DOHH2 (cell line): ENCODE measurements at regions not wholly inside any gene's neighbourhood (a gene's known extent, or its start where the extent isn't known, plus 50 kb on each side); places are given as distances from the start of the nearest gene placed in this dataset.

ENCODE experiments used
- H3F3A ChIP-seq: fragments of 200-600 bp; sonication (generic), shearing (Covaris generic); 2 replicates; pipeline ENCODE4 v1.6.0; 2016; ENCODE audit warnings: antibody characterized with exemption, mild to moderate bottlenecking; ENCODE audit not compliant: control insufficient read depth, insufficient read depth
- H3K27ac ChIP-seq: fragments of 200-600 bp; sonication (generic); 2 replicates; pipeline ENCODE4 v1.5.1; 2014; ENCODE audit warnings: low read depth, mild to moderate bottlenecking, low read length, moderate library complexity
- H3K27me3 ChIP-seq: fragments of 200-600 bp; sonication (generic); 2 replicates; pipeline ENCODE4 v1.6.1; 2014; ENCODE audit warnings: mild to moderate bottlenecking, low read length, mixed read lengths; ENCODE audit not compliant: control insufficient read depth
- H3K36me3 ChIP-seq: fragments of 200-600 bp; sonication (generic); 2 replicates; pipeline ENCODE4 v1.6.1; 2014; ENCODE audit warnings: mild to moderate bottlenecking, low read length, moderate library complexity, mixed read lengths; ENCODE audit not compliant: control insufficient read depth
- H3K4me1 ChIP-seq: fragments of 200-600 bp; sonication (generic); 2 replicates; pipeline ENCODE4 v1.6.1; 2014; ENCODE audit warnings: mild to moderate bottlenecking, low read length, mixed read lengths; ENCODE audit not compliant: control insufficient read depth
- H3K4me2 ChIP-seq: fragments of 200-600 bp; sonication (generic); 2 replicates; pipeline ENCODE4 v1.6.0; 2014; ENCODE audit warnings: mild to moderate bottlenecking, low read length, moderate library complexity
- H3K4me3 ChIP-seq: fragments of 200-600 bp; sonication (generic); 2 replicates; pipeline ENCODE4 v1.5.1; 2014; ENCODE audit warnings: mild to moderate bottlenecking, low read length, mixed read lengths
- H3K79me2 ChIP-seq: fragments of 200-600 bp; sonication (generic); 2 replicates; pipeline ENCODE4 v1.6.1; 2014; ENCODE audit warnings: mild to moderate bottlenecking, low read length, mixed read lengths; ENCODE audit not compliant: control insufficient read depth
- H3K9me2 ChIP-seq: fragments of 200-600 bp; sonication (generic); replicated peaks from 2 replicates; pipeline ENCODE4 v1.6.1; 2014; ENCODE audit warnings: mild to moderate bottlenecking, low read length, mixed read lengths; ENCODE audit not compliant: control insufficient read depth
- H3K9me3 ChIP-seq: fragments of 200-600 bp; sonication (generic); 2 replicates; pipeline ENCODE4 v1.6.1; 2014; ENCODE audit warnings: antibody characterized with exemption, low read length, mixed read lengths; ENCODE audit not compliant: control insufficient read depth, insufficient read depth
- H4K20me1 ChIP-seq: fragments of 200-600 bp; sonication (generic); 2 replicates; pipeline ENCODE4 v1.6.0; 2014; ENCODE audit warnings: low read depth, mild to moderate bottlenecking, antibody characterized with exemption, low read length, moderate library complexity; ENCODE audit not compliant: control insufficient read depth, insufficient read depth
- EZH2phosphoT487 ChIP-seq: fragments of 200-600 bp; sonication (generic); IDR thresholded peaks from 2 replicates; pipeline ENCODE4 v1.6.1; 2017; ENCODE audit warnings: borderline replicate concordance, mild to moderate bottlenecking, antibody characterized with exemption, low read length, moderate library complexity, mixed read lengths
- TF ChIP-seq, protein P1 (sequence below): fragments of 200-600 bp; sonication (generic); IDR thresholded peaks from one replicate; pipeline ENCODE4 v1.5.1; 2014; ENCODE audit warnings: antibody characterized with exemption, mild to moderate bottlenecking, low read depth, low read length; ENCODE audit not compliant: poor library complexity, severe bottlenecking

DNA sequence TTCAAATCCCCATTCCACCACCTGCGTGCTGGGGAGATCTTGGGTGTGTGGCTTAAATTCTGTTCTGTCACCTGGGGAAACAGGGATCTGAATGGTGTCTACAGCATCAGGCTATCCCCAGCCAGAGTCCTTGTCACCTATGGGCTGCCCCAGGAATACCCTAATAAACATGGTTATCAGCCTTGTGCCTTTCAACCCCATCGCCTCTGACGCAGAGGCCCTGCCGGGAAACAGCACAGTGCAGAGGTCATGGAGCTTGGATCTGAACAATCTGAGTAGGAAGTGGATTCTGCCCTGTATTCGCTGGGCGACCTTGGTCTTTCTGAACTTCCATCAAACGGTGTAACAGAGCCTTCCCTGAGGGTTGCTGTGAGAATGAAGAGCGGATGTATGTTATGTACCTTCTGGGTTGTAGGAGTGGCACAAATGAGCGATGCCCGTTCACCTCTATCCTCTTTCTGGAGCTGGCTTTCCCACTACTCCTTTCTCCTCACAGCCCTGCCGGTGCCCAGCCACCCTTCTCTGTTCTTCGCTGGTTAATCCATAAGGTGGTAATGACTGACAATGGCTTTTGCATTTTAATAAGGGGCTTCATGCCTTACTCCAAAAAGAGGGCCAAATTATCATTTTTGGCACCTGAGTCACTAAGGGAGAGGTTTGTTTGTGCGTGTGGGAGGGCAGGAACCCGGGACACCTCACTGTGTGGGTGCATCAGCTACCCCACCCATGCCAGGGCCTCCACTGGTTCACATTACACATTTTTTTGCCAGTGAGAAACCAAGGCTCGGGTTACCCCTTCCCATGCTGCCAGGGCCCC, 256.5 kb downstream of the MYCN start:
- Histone ChIP-seq H3K4me1 (no peaks in the 10 kb centered on the region), H3F3A (no peaks in the 10 kb centered on the region), H3K36me3 (no peaks in the 10 kb centered on the region), H4K20me1 (no peaks in the 10 kb centered on the region), H3K9me3 (no peaks in the 10 kb centered on the region), H3K27me3 (no peaks in the 10 kb centered on the region), H3K4me2 (no peak overlapping the region), H3K79me2 (no peaks in the 10 kb centered on the region), H3K27ac (no peak overlapping the region), H3K4me3 (no peak overlapping the region), H3K9me2 (no peaks in the 10 kb centered on the region)
- TF ChIP-seq, protein P1, sequence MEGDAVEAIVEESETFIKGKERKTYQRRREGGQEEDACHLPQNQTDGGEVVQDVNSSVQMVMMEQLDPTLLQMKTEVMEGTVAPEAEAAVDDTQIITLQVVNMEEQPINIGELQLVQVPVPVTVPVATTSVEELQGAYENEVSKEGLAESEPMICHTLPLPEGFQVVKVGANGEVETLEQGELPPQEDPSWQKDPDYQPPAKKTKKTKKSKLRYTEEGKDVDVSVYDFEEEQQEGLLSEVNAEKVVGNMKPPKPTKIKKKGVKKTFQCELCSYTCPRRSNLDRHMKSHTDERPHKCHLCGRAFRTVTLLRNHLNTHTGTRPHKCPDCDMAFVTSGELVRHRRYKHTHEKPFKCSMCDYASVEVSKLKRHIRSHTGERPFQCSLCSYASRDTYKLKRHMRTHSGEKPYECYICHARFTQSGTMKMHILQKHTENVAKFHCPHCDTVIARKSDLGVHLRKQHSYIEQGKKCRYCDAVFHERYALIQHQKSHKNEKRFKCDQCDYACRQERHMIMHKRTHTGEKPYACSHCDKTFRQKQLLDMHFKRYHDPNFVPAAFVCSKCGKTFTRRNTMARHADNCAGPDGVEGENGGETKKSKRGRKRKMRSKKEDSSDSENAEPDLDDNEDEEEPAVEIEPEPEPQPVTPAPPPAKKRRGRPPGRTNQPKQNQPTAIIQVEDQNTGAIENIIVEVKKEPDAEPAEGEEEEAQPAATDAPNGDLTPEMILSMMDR: no peak
- no peak for TF ChIP-seq EZH2phosphoT487

DNA sequence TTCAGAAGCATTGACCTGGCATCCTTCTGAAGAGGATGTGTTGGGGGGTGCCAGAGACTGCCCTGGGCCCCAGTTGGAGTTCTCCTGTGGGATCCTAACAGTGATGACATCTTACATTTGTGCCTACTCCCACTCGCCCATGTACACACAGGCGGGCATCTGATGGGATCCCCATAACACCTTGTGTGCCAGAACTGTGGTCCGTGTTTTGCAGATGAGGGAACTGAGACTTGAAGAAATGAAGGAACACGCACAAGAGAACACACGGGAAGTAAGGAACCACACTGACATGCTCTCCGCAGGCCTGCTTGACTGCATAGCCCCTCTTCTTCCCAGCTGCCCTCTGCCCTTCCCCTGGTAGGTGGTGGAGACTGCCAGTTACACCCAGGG, 255.3 kb downstream of the MYCN start:
- no peak overlapping the region for H3K4me2 ChIP-seq
- no peaks in the 10 kb centered on the region for H4K20me1 ChIP-seq
- H3F3A ChIP-seq: no peaks in the 10 kb centered on the region
- no peaks in the 10 kb centered on the region for H3K9me2 ChIP-seq
- no peak overlapping the region for H3K4me3 ChIP-seq
- no peaks in the 10 kb centered on the region for H3K27me3 ChIP-seq
- H3K36me3 ChIP-seq: no peaks in the 10 kb centered on the region
- H3K4me1 ChIP-seq: no peaks in the 10 kb centered on the region
- no peak overlapping the region for H3K27ac ChIP-seq
- no peaks in the 10 kb centered on the region for H3K9me3 ChIP-seq
- no peaks in the 10 kb centered on the region for H3K79me2 ChIP-seq
- TF ChIP-seq EZH2phosphoT487: no peak
- TF ChIP-seq, protein P1: no peak

DNA sequence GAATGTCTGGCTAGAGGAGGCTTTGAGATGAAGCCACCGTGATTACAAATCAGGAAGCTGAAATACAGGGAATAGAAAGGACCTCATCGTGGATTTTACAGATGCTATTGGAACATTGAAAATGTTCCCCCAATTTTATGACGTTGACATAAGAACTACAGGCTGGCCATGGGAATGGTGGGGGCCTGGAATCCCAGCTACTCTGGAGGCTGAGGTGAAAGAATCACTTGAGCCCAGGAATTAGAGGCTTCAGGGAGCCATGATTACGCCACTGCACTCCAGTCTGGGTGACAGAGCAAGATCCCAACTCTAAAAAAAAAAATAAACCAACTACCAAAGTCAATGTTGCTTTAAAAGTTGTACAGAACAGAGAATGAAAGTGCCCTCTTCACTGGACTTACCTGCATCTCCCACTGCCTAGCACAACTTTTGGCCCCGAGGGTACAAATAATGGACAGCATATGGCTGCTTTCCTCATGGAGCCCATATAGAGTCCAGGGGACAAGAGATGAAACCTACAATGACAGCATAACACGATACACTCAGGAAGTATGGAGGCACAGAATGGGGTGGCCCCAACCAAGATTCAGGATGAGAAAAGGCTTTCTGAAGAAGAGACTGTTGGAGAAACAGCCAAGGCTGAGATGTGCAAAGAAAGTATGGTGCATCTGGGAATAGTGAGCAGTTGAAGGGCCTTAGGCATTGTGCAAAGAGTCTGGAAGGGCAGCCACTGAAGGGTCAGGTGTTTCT, 254.8 kb downstream of the MYCN start:
- Histone ChIP-seq H3K4me3 (no peak overlapping the region), H3K27ac (no peak overlapping the region), H3K9me2 (no peaks in the 10 kb centered on the region), H3K79me2 (no peaks in the 10 kb centered on the region), H3K4me1 (no peaks in the 10 kb centered on the region), H3K27me3 (no peaks in the 10 kb centered on the region), H3K4me2 (no peak overlapping the region), H4K20me1 (no peaks in the 10 kb centered on the region), H3K36me3 (no peaks in the 10 kb centered on the region), H3K9me3 (no peaks in the 10 kb centered on the region), H3F3A (no peaks in the 10 kb centered on the region)
- no peak for TF ChIP-seq EZH2phosphoT487
- TF ChIP-seq, protein P1: no peak
